ENCODE measurements at regions not wholly inside any gene's neighbourhood (a gene's known extent, or its start where the extent isn't known, plus 50 kb on each side); places are given as distances from the start of the nearest gene placed in this dataset.
A peak's percentile ranks its signal among the peaks of the same experiment; 100 is the strongest.

DNA sequence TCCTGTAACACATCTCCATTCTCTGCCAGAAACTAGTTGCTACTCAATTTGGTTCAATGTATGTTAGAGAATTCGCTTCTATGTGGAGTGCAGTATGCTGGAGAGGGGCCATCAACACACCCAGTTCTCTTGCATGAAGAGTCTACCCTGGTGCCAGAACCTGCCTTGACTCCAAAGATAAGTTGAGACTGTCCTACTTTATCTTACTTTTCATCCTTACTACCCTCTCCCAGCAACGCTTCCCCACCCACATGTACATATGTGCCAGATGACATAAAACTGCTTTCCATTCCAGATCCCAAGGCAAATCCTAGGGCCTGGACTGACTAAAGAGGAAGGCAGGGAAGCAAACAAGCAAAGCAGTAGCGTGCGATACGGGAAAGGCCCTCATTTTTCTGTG is 442.6 kb upstream of the THRB start:
- no peaks in the 10 kb centered on the region for H3K27me3 ChIP-seq (ENCODE audit: control insufficient read depth in 2 of 2, insufficient read depth in 2 of 2, low read length in 2 of 2)
- H3K79me2 ChIP-seq (ENCODE audit: control insufficient read depth, insufficient read depth, low read length) = no peaks in the 10 kb centered on the region
- no peaks in the 10 kb centered on the region for H3K4me1 ChIP-seq (ENCODE audit: control insufficient read depth, extremely low read depth, insufficient read depth, low read length)
- H3K4me3 ChIP-seq (replicated peaks in 1 of 3; ENCODE audit: insufficient read depth in 1 of 3, low read depth in 1 of 3, low read length in 3 of 3) = no peak overlapping the region
- BruUV-seq (replicated peaks) = no TSS peak
- H3K36me3 ChIP-seq (ENCODE audit: control insufficient read depth in 2 of 2, extremely low read depth in 1 of 2, insufficient read depth in 2 of 2, low read length in 2 of 2) = no peaks in the 10 kb centered on the region
- peak; percentile 26 for DNase-seq (ENCODE audit: low read depth, low spot score)
- FAIRE-seq = no peak
- no peak overlapping the region for H2AFZ ChIP-seq (ENCODE audit: low read depth, low read length)
- intact Hi-C loops (cut with micrococcal nuclease) (no loop called here), dilution Hi-C loops (cut with MboI; ENCODE audit: extremely low pct_ligation_motif_present, low sequenced_read_pairs) (no loop called here)
- CTCF ChIA-PET = no interaction called here
- POLR2A ChIA-PET = no interaction called here
- no peaks in the 10 kb centered on the region for H3K9me1 ChIP-seq (replicated peaks; ENCODE audit: control insufficient read depth, extremely low read depth, insufficient read depth, low read length)
- H4K20me1 ChIP-seq (replicated peaks; ENCODE audit: control insufficient read depth, extremely low read depth, insufficient read depth, low read length) = no peaks in the 10 kb centered on the region
- no peak overlapping the region for H3K27ac ChIP-seq (ENCODE audit: insufficient read depth, low read depth, low read length)
- TF ChIP-seq FOS (IDR thresholded peaks at IDR 0.05; ENCODE audit: borderline replicate concordance, insufficient read depth, low read length) (no peak), MYC (IDR thresholded peaks at IDR 0.05; ENCODE audit: low read depth, low read length) (no peak), EZH2 (IDR thresholded peaks at IDR 0.05; ENCODE audit: borderline replicate concordance, low read depth, low read length, severe bottlenecking) (no peak), MAX (IDR thresholded peaks at IDR 0.05; ENCODE audit: insufficient read depth, insufficient read length) (no peak), GATA2 (IDR thresholded peaks at IDR 0.05; ENCODE audit: insufficient read depth, insufficient read length, low read depth, low read length) (no peak), JUN (IDR thresholded peaks at IDR 0.05; ENCODE audit: borderline replicate concordance, insufficient read depth, insufficient read length, low read depth) (no peak)
- H3K9ac ChIP-seq (replicated peaks; ENCODE audit: extremely low read depth, insufficient read depth, low read length) = no peak overlapping the region
- H3K4me2 ChIP-seq (ENCODE audit: insufficient read depth, low read length) = no peak overlapping the region
- no peaks in the 10 kb centered on the region for H3K9me3 ChIP-seq (replicated peaks; ENCODE audit: control insufficient read depth, insufficient read depth, low read length)

- ChIA-PET POLR2A (no interaction called here), CTCF (no interaction called here)
- DNase-seq (ENCODE audit: low read depth, low spot score) (no peak), FAIRE-seq (no peak)
- TF ChIP-seq CTCF (IDR thresholded peaks at IDR 0.05; ENCODE audit: extremely low read depth in 1 of 2, insufficient read depth in 1 of 2, low read depth in 1 of 2, low read length in 2 of 2) (no peak), MAX (IDR thresholded peaks at IDR 0.05; ENCODE audit: insufficient read depth, insufficient read length) (no peak), JUN (IDR thresholded peaks at IDR 0.05; ENCODE audit: borderline replicate concordance, insufficient read depth, insufficient read length, low read depth) (no peak), MYC (IDR thresholded peaks at IDR 0.05; ENCODE audit: low read depth, low read length) (no peak), GATA2 (IDR thresholded peaks at IDR 0.05; ENCODE audit: insufficient read depth, insufficient read length, low read depth, low read length) (no peak), POLR2AphosphoS5 (IDR thresholded peaks at IDR 0.05; ENCODE audit: insufficient read depth, low read depth, low read length) (no peak), POLR2A (IDR thresholded peaks at IDR 0.05; ENCODE audit: low read depth, low read length) (no peak), EZH2 (IDR thresholded peaks at IDR 0.05; ENCODE audit: borderline replicate concordance, low read depth, low read length, severe bottlenecking) (no peak), FOS (IDR thresholded peaks at IDR 0.05; ENCODE audit: borderline replicate concordance, insufficient read depth, low read length) (no peak)
- Histone ChIP-seq H2AFZ (ENCODE audit: low read depth, low read length) (no peak overlapping the region), H3K4me3 (replicated peaks in 1 of 3; ENCODE audit: insufficient read depth in 1 of 3, low read depth in 1 of 3, low read length in 3 of 3) (no peak overlapping the region), H4K20me1 (replicated peaks; ENCODE audit: control insufficient read depth, extremely low read depth, insufficient read depth, low read length) (no peaks in the 10 kb centered on the region), H3K27ac (ENCODE audit: insufficient read depth, low read depth, low read length) (no peak overlapping the region), H3K27me3 (ENCODE audit: control insufficient read depth in 2 of 2, insufficient read depth in 2 of 2, low read length in 2 of 2) (no peaks in the 10 kb centered on the region), H3K9ac (replicated peaks; ENCODE audit: extremely low read depth, insufficient read depth, low read length) (no peak overlapping the region), H3K9me3 (replicated peaks; ENCODE audit: control insufficient read depth, insufficient read depth, low read length) (no peaks in the 10 kb centered on the region), H3K9me1 (replicated peaks; ENCODE audit: control insufficient read depth, extremely low read depth, insufficient read depth, low read length) (no peaks in the 10 kb centered on the region), H3K4me1 (ENCODE audit: control insufficient read depth, extremely low read depth, insufficient read depth, low read length) (no peaks in the 10 kb centered on the region), H3K4me2 (ENCODE audit: insufficient read depth, low read length) (no peak overlapping the region), H3K79me2 (ENCODE audit: control insufficient read depth, insufficient read depth, low read length) (no peaks in the 10 kb centered on the region), H3K36me3 (ENCODE audit: control insufficient read depth in 2 of 2, extremely low read depth in 1 of 2, insufficient read depth in 2 of 2, low read length in 2 of 2) (no peaks in the 10 kb centered on the region)
- dilution Hi-C loops (cut with MboI; ENCODE audit: extremely low pct_ligation_motif_present, low sequenced_read_pairs) (no loop called here), intact Hi-C loops (cut with micrococcal nuclease) (no loop called here)
- no TSS peak for BruUV-seq (replicated peaks)
Measured at GRCh38 chr3:24937780-24938179, 443.1 kb upstream of the THRB start.

Measured in endothelial cell of umbilical vein (primary cell).